Keratinocyte (primary cell): ENCODE measurements at regions not wholly inside any gene's neighbourhood (a gene's known extent, or its start where the extent isn't known, plus 50 kb on each side); places are given as distances from the start of the nearest gene placed in this dataset.

Experiments used
- DNase-seq: peaks from one replicate; pipeline ENCODE4 v3.0.0-alpha.2; 2011; ENCODE audit warnings: low read depth, missing footprints, low spot score
- FAIRE-seq: peaks from 2 replicates; lab custom pipeline; 2011; peaks lifted over from hg19 to GRCh38; lab: Jason Lieb, UNC
- H2AFZ ChIP-seq: 2 replicates; pipeline ENCODE4 v1.6.0; 2012; ENCODE audit warnings: low read length, control low read depth, inconsistent platforms; ENCODE audit not compliant: control insufficient read depth
- H3K27ac ChIP-seq: 2 replicates; pipeline ENCODE4 v1.5.1; 2011; ENCODE audit warnings: low read length; ENCODE audit not compliant: control insufficient read depth, insufficient read depth
- H3K27me3 ChIP-seq: 3 replicates; pipeline ENCODE4 v1.6.0; 2011; ENCODE audit warnings: low read length; ENCODE audit not compliant: control insufficient read depth, insufficient read depth; ENCODE audit errors: extremely low read depth
- H3K36me3 ChIP-seq, 2 experiments: 2 replicates in 1 of 2; 3 replicates in 1 of 2; pipeline ENCODE4 v1.5.1; 2011; ENCODE audit warnings: low read length in 2 of 2, mild to moderate bottlenecking in 1 of 2; ENCODE audit not compliant: control insufficient read depth in 2 of 2, insufficient read depth in 2 of 2; ENCODE audit errors: extremely low read depth in 1 of 2
- H3K4me1 ChIP-seq: 3 replicates; pipeline ENCODE4 v1.5.1; 2011; ENCODE audit warnings: low read length; ENCODE audit not compliant: control insufficient read depth, insufficient read depth; ENCODE audit errors: extremely low read depth
- H3K4me2 ChIP-seq: 3 replicates; pipeline ENCODE4 v1.6.0; 2011; ENCODE audit warnings: low read depth, low read length; ENCODE audit not compliant: control insufficient read depth, insufficient read depth; ENCODE audit errors: extremely low read depth
- H3K4me3 ChIP-seq, 3 experiments: fragments of 200-600 bp in 1 of 3; sonication (generic) in 1 of 3; 2 replicates in 2 of 3; 3 replicates in 1 of 3; pipeline ENCODE4 v1.5.1; 2011 to 2016; ENCODE audit warnings: low read length in 3 of 3, mild to moderate bottlenecking in 3 of 3, control low read depth in 2 of 3, inconsistent platforms in 1 of 3, low read depth in 1 of 3, mixed read lengths in 1 of 3, mixed run types in 1 of 3, moderate library complexity in 1 of 3; ENCODE audit not compliant: control insufficient read depth in 2 of 3, insufficient read depth in 2 of 3; ENCODE audit errors: extremely low read depth in 1 of 3
- H3K79me2 ChIP-seq: 2 replicates; pipeline ENCODE4 v1.6.0; 2012; ENCODE audit warnings: low read length; ENCODE audit not compliant: control insufficient read depth, insufficient read depth
- H3K9ac ChIP-seq: 3 replicates; pipeline ENCODE4 v1.6.0; 2011; ENCODE audit warnings: low read length; ENCODE audit not compliant: control insufficient read depth, insufficient read depth; ENCODE audit errors: extremely low read depth
- H3K9me1 ChIP-seq: 3 replicates; pipeline ENCODE4 v1.6.0; 2011; ENCODE audit warnings: low read length; ENCODE audit not compliant: control insufficient read depth, insufficient read depth; ENCODE audit errors: extremely low read depth
- H3K9me3 ChIP-seq: 2 replicates; pipeline ENCODE4 v1.5.1; 2012; ENCODE audit warnings: low read depth, low read length; ENCODE audit not compliant: control insufficient read depth
- H4K20me1 ChIP-seq: 3 replicates; pipeline ENCODE4 v1.6.0; 2011; ENCODE audit warnings: low read length; ENCODE audit not compliant: control insufficient read depth, insufficient read depth; ENCODE audit errors: extremely low read depth
- CTCF ChIP-seq, 3 experiments: IDR thresholded peaks in 1 of 3; conservative IDR thresholded peaks in 1 of 3; optimal IDR thresholded peaks in 1 of 3; 2 replicates in 2 of 3; 3 replicates in 1 of 3; pipeline versions ENCODE3 to v1.5.1; 2011; ENCODE audit warnings: low read length in 3 of 3, mild to moderate bottlenecking in 3 of 3, moderate library complexity in 2 of 3, control low read depth in 1 of 3, inconsistent platforms in 1 of 3; ENCODE audit not compliant: insufficient read depth in 2 of 3; ENCODE audit errors: extremely low read depth in 1 of 3
- EZH2 ChIP-seq: IDR thresholded peaks from one replicate; pipeline ENCODE4 v1.6.1; 2012; ENCODE audit warnings: inconsistent platforms, mild to moderate bottlenecking, low read length, moderate library complexity
- dilution Hi-C: fragments of 300-500 bp; cut with MboI; formaldehyde crosslinking; loops from one replicate; pipeline ENCODE4 v1.7.0; 2020; ENCODE audit warnings: low sequenced_read_pairs; ENCODE audit not compliant: extremely low pct_ligation_motif_present

GRCh38 chr20:52789716-52790115 is 182.4 kb upstream of the TSHZ2 start:
- Histone ChIP-seq H3K4me3 (no peak overlapping the region), H3K9me3 (no peaks in the 10 kb centered on the region), H2AFZ (no peak overlapping the region), H3K27me3 (no peaks in the 10 kb centered on the region), H3K4me2 (no peak overlapping the region), H4K20me1 (no peaks in the 10 kb centered on the region), H3K27ac (no peak overlapping the region), H3K9ac (no peak overlapping the region), H3K9me1 (no peaks in the 10 kb centered on the region), H3K79me2 (no peaks in the 10 kb centered on the region), H3K4me1 (no peaks in the 10 kb centered on the region), H3K36me3 (no peaks in the 10 kb centered on the region)
- dilution Hi-C loops = no loop called here
- DNase-seq (no peak), FAIRE-seq (no peak)
- no peak for TF ChIP-seq EZH2
- no peak for TF ChIP-seq CTCF (optimal IDR thresholded peaks at IDR 0.05 in 1 of 3, IDR thresholded peaks at IDR 0.05 in 1 of 3, conservative IDR thresholded peaks at IDR 0.05 in 1 of 3; ENCODE audit: extremely low read depth in 1 of 3, insufficient read depth in 2 of 3, low read length in 3 of 3)

DNA sequence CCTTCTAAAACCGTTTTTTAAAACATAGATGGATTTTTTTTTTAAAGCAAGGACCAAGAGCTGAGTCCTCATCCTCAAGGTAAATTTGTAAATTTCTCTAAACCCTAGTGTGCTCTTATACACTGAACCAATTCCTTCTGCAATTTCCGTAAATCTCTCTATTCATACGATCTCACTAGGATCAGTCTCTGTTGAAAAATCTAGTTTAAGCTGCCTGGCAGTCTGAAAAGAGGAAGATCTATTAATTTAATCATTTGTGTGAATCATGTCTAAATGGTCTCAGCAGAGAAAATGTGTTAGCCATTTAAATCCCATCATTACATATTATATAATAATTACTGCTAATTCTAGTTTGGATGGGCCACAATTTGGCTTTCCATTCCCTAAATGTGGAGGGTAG is 184.2 kb upstream of the TSHZ2 start:
- H3K4me2 ChIP-seq = no peak overlapping the region
- FAIRE-seq = no peak
- dilution Hi-C loops = no loop called here

More for the DNA sequence above, 184.2 kb upstream of the TSHZ2 start:
- no peaks in the 10 kb centered on the region for H3K9me1 ChIP-seq
- no peaks in the 10 kb centered on the region for H3K9me3 ChIP-seq
- H3K4me1 ChIP-seq = no peaks in the 10 kb centered on the region
- DNase-seq = no peak
- TF ChIP-seq CTCF (optimal IDR thresholded peaks at IDR 0.05 in 1 of 3, IDR thresholded peaks at IDR 0.05 in 1 of 3, conservative IDR thresholded peaks at IDR 0.05 in 1 of 3; ENCODE audit: extremely low read depth in 1 of 3, insufficient read depth in 2 of 3, low read length in 3 of 3) (no peak), EZH2 (no peak)
- H3K27me3 ChIP-seq = no peaks in the 10 kb centered on the region
- H3K27ac ChIP-seq = no peak overlapping the region
- H2AFZ ChIP-seq = no peak overlapping the region
- no peak overlapping the region for H3K9ac ChIP-seq
- no peaks in the 10 kb centered on the region for H3K36me3 ChIP-seq
- H3K4me3 ChIP-seq = no peak overlapping the region
- H3K79me2 ChIP-seq = no peaks in the 10 kb centered on the region
- H4K20me1 ChIP-seq = no peaks in the 10 kb centered on the region
